ENCODE measurements at regions not wholly inside any gene's neighbourhood (a gene's known extent, or its start where the extent isn't known, plus 50 kb on each side); places are given as distances from the start of the nearest gene placed in this dataset.
"Not testable (repeated sequence)": the region's sequence is repeated elsewhere in the genome, so short reads cannot be mapped to it uniquely, and the experiment has no call there.

- no peak for DNase-seq
Measured at GRCh38 chrX:120752431-120753082, 122.7 kb upstream of the C1GALT1C1 start.

GRCh38 chrX:120751683-120752082 lies 121.8 kb upstream of the C1GALT1C1 start:
- DNase-seq, result no peak

GRCh38 chrX:120750381-120750780 lies 120.5 kb upstream of the C1GALT1C1 start:
- no peak for DNase-seq

- DNase-seq, result peak; percentile 62
Measured at GRCh38 chrX:120749141-120749846, 119.4 kb upstream of the C1GALT1C1 start.

DNA sequence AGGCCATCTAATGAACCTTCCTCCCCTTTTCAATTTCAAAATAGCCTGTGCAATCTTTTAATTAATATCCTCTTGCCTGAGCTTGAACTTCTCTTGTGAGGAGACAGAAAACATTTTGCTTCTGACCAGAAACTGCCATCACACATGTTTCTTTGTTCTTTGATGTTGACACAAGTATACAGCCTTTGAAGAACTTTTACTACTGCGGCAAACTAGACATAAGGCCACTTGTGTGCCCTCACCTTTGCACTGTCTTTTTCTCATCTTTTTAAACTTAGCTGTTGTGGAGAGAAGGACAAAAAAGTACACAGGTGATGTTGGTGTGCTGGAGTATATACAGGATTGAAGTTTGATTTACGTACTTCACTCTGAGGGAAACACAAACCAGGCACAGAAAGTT lies 116.3 kb upstream of the C1GALT1C1 start:
- DNase-seq, result no peak

DNA sequence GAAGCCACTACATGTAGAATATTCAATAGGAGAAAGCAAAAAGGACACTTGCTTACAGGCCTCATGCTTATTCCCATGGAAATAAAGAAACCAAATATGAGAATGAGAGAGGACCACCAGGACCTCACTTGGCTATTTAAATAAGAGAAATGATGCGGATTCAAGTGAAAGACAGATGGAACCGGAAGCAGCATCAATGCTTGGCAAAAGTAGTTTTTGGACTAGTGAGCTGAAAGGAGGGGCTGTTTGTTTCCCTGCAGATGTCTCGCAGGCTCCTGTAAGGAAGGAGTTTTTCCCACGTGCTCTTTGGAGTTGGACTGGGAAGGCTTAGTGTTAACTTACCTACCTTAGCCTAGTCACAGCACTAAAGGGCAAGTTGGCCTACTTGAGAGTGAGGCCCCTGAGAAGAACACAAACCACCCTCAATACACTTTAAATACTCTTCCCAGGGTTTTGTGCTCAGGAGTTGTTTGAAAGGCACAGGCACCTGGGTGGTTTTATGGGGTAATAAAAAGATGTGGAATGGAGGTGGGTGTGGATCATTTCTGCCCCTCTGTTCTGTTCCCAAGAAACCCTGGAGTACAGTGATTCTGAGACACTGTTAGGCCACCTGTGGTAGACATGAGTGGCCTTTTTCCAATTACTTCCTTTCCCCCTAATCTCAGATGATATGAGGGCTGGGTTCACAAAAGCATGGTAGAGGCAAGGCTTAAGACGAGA lies 113.3 kb upstream of the C1GALT1C1 start:
- DNase-seq, result no peak

GRCh38 chrX:120741452-120741851 lies 111.6 kb upstream of the C1GALT1C1 start:
- DNase-seq, result no peak

- DNase-seq, result no peak
Measured at GRCh38 chrX:120740072-120740471, 110.2 kb upstream of the C1GALT1C1 start.

DNA sequence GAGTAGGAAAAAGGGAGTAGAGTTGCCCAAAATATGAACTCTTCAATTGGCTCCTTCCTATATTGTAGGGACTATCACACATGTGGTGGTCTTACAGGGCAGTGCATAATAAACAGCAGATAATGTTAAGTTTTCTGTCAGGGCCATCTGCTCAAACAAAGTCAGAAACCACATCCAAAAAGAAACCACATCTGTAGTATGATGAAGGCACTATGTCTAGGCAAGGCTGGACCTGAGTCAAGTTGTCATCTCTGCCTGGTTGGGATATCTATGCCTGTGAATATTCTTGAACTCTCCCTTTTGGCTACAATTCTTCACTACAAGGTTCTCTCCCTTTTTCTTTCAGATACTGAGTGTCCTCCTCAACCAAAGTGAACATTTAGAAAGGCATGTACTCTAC lies 109.4 kb upstream of the C1GALT1C1 start:
- DNase-seq, result no peak

DNA sequence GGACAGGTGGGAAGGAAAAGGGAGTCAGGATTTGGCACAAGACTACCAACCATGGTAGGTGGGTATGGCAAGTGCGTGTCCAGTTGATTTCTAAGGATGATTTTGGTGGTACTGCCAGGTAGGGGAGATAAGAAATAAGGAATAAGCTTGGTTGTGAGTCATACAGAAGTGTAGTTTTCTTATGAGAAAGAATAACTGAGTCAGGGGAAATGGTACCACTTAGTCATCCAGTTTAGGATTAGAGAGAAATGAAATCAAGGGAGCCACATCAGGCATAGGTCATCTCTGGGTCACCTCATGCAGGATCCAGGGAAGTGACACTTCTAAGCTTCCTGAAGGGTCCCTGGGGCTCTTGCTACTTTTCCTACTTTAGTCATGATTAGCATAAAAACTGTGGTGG lies 107.1 kb upstream of the C1GALT1C1 start:
- no peak for DNase-seq

GRCh38 chrX:120735966-120736365 lies 106.1 kb upstream of the C1GALT1C1 start:
- DNase-seq, result no peak

- no peak for DNase-seq
Measured at GRCh38 chrX:120732879-120733278, 103.0 kb upstream of the C1GALT1C1 start.

DNA sequence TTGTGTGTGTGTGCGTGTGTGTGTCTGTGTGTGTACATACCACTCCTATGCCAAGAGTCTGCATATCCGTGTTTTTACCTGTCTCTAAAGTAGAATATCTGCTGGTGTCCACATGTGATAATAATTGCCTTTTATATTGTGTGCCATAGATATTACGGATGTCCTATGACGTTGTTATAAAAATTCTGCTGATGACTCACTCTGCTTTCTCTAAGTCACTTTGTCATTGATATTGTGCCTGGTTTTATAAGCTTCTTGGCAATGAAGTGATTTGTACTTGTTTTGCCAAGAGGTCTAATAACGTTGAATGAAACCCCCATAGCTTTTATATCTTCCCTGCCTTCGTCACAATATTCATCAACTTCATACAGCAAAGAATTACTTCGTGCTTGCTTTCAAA lies 102.6 kb upstream of the C1GALT1C1 start:
- DNase-seq, result no peak

DNA sequence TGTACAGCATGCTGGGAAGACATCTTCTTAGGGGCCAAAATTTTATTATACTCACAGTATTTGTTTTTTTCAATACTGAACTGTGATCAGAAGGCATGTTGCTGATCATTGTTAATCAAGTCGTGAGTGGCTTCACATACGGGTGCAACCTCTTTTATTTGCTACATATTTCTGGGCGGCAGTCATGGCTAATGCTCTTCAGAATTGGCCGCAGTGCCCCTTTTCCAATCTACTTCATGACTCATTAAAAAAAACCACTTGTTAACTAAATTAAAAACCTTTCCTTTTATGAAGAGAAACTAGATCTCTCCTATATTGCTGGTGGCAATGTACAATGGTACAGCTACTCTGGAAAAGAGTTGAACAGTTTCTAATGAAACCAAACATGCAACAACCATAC lies 101.5 kb upstream of the C1GALT1C1 start:
- DNase-seq, result no peak

DNA sequence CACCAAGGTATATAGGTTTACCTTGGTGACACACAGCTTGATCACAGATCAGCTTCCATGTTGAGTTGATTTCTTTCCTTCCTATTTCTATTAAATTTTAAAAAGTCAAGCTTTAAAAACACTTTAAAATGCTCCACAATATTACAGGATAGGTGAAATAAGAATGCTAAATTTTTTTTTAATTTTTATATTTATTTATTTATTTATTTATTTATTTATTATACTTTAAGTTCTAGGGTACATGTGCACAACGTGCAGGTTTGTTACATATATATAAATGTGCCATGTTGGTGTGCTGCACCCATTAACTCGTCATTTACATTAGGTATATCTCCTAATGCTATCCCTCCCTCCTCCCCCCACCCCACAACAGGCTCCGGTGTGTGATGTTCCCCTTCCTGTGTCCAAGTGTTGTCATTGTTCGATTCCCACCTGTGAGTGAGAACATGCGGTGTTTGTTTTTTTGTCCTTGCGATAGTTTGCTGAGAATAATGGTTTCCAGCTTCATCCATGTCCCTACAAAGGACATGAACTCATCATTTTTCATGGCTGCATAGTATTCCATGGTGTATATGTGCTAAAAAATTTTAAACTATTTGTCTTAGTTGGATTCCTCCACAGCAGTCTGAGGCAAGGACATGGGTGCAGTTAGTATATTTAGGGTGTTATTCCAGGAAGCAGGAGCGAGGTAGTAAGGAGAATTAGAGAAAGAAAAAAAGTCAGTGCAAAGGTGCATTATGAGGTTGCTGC lies 99.8 kb upstream of the C1GALT1C1 start:
- not testable (repeated sequence) for DNase-seq

DNA sequence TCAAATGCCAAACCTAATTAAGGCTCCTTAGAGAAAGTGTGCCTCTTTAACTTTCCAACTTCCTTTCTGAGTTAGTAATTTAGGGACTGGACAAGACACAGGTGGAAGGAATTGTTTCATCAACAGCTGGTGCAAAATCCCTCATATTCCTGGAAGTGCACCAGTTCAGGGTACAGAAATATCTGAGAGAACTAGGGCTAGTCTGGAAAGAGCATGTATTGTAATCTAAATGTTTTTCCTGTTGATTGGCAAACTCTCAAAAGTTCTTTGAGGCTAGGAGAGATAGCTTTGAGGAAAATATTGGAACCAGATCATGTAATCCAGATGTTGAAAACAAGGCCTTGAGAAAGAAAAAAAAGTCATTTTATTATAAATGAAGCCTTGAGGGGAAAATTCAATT lies 98.1 kb upstream of the C1GALT1C1 start:
- no peak for DNase-seq

- DNase-seq, result no peak
Measured at GRCh38 chrX:120727452-120727851, 97.6 kb upstream of the C1GALT1C1 start.

- DNase-seq, result no peak
Measured at GRCh38 chrX:120726294-120726693, 96.4 kb upstream of the C1GALT1C1 start.

- no peak for DNase-seq
Measured at GRCh38 chrX:120725874-120726273, 96.0 kb upstream of the C1GALT1C1 start.

GRCh38 chrX:120719622-120720021 lies 89.8 kb upstream of the C1GALT1C1 start:
- DNase-seq, result no peak

DNA sequence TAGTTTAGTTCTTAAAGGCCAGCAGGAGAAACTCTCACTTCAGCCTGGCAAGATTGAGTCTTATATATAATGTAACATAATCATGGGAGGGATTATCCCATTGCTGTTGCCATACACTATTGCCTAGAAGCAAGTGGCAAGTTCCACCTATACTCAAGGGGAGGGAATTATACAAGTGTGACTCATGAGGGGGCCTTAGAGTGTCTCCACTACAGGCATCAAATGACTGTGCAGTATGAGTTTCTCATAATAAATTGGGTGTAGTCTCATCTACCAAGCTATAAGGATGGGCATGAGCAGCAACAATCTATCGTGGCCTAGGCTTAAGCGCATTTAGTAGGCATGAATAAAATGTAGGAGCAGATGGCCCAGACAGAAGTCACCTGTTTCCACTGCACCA lies 89.1 kb upstream of the C1GALT1C1 start:
- no peak for DNase-seq

- DNase-seq, result not testable (repeated sequence)
Measured at GRCh38 chrX:120702337-120702736, 72.5 kb upstream of the C1GALT1C1 start.

DNA sequence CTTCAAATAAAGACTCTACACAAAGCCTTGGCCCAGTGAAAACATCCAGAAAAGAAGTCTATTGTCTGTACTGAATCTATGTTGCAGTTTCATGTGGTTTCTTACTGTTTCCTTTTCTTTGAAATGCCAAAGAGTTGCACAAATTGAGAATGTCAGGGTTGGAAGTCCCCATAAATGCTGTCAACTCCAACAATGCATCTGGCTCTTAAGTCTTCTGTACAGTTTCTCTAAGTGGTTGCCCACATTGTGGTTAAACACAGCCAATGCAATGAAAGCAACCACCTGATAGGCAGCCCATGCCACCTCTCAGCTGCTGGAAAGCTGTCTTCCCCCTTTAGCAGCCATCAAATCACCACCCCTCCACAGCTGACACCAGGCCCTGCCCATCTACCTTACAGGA lies 67.2 kb upstream of the C1GALT1C1 start:
- DNase-seq, result no peak

All from NCI-H2029 (cell line).